AG04449 (cell line): ENCODE measurements at regions not wholly inside any gene's neighbourhood (a gene's known extent, or its start where the extent isn't known, plus 50 kb on each side); places are given as distances from the start of the nearest gene placed in this dataset.

ENCODE experiments used
- CTCF ChIA-PET: fragments of 350-600 bp; formaldehyde crosslinking; extraction: SDS; loops from one replicate; lab custom pipeline; 2021; ENCODE audit warnings: antibody characterized with exemption; lab: Yijun Ruan, JAX
- POLR2A ChIA-PET: fragments of 400-600, 350-600 bp; formaldehyde crosslinking; extraction: SDS; loops from one replicate; lab custom pipeline; 2020; ENCODE audit warnings: antibody characterized with exemption, inconsistent platforms; lab: Yijun Ruan, JAX
- DNase-seq: peaks from one replicate; pipeline ENCODE4 v3.0.0-alpha.2; 2010; ENCODE audit warnings: low read depth, low spot score
- H3K4me3 ChIP-seq: 2 replicates; pipeline ENCODE4 v1.5.1; 2011; ENCODE audit warnings: low read depth, mild to moderate bottlenecking, control low read depth, low read length
- TF ChIP-seq, protein P1 (sequence below): IDR thresholded peaks from one replicate; pipeline ENCODE4 v1.5.1; 2011; ENCODE audit warnings: mild to moderate bottlenecking, moderate library complexity, low read length, control low read depth, inconsistent platforms; ENCODE audit not compliant: insufficient read depth; ENCODE audit errors: missing control alignments

DNA sequence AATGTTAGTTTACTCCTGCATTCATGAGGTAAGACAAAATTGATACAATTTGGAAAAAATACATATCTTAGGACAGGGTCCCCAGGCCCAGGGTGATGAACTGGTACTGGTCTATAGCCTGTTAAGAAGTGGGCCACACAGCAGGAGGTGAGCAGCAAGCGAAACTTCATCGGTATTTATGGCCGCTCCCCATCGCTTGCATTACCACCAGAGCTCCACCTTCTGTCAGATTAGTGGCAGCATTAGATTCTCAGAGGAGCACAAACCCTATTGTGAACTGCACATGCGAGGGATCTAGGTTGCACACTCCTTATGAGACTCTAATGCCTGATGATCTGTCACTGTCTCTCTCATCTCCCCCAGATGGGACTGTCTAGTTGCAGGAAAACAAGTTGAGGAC lies 880.6 kb downstream of the MCTP2 start:
- TF ChIP-seq, protein P1, sequence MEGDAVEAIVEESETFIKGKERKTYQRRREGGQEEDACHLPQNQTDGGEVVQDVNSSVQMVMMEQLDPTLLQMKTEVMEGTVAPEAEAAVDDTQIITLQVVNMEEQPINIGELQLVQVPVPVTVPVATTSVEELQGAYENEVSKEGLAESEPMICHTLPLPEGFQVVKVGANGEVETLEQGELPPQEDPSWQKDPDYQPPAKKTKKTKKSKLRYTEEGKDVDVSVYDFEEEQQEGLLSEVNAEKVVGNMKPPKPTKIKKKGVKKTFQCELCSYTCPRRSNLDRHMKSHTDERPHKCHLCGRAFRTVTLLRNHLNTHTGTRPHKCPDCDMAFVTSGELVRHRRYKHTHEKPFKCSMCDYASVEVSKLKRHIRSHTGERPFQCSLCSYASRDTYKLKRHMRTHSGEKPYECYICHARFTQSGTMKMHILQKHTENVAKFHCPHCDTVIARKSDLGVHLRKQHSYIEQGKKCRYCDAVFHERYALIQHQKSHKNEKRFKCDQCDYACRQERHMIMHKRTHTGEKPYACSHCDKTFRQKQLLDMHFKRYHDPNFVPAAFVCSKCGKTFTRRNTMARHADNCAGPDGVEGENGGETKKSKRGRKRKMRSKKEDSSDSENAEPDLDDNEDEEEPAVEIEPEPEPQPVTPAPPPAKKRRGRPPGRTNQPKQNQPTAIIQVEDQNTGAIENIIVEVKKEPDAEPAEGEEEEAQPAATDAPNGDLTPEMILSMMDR: no peak
- POLR2A ChIA-PET: no interaction called here
- H3K4me3 ChIP-seq: no peak overlapping the region
- CTCF ChIA-PET: no interaction called here
- DNase-seq: no peak

DNA sequence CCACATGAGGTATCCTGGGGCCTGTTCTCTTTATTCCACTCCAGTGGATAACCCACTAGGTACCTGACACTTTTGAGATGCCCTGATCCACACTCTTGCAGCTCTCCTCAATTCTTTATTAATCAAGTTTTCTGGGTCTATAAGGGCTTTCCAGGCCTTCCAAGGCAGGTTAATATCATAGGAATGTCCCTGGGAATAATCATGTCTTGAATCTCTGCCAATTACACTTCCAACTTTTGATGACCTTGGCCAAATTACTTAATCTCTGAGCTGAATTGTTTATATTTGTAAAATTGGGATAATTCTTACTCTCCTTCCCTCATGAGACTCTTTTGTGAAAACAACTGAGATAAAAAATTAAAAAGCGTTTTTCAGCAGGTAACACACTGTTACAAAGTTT lies 881.7 kb downstream of the MCTP2 start:
- CTCF ChIA-PET: no interaction called here
- H3K4me3 ChIP-seq: no peak overlapping the region
- TF ChIP-seq, protein P1: no peak
- no peak for DNase-seq
- POLR2A ChIA-PET: no interaction called here

DNA sequence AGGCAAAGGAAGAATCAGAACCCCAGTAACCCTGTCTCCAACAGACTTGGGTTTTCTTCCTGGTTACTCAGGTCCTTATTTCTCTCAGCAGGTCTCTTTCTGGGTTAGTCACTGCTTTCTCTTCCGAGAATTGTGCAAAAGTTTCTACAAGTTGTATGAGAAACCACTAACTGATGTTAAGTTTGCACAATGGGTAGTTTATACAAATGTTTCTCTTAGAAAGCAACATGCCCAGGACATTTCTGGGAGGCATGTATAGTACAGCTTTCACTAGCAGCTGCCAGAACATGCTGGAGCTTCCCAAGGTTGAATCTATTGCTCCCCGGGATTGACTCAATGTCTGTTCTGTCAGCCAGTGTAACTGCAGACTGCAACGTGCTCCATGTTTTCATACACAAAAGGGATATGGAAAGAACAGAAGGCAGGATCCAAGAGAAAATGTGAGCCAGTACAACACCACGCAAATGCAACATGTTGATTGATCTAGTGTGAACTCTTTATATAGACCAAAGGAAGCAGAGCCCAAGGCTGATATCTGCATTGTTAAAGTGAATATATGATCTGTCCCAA lies 887.8 kb downstream of the MCTP2 start:
- DNase-seq: no peak
- no peak overlapping the region for H3K4me3 ChIP-seq
- ChIA-PET CTCF (no interaction called here), POLR2A (no interaction called here)
- TF ChIP-seq, protein P1: no peak

DNA sequence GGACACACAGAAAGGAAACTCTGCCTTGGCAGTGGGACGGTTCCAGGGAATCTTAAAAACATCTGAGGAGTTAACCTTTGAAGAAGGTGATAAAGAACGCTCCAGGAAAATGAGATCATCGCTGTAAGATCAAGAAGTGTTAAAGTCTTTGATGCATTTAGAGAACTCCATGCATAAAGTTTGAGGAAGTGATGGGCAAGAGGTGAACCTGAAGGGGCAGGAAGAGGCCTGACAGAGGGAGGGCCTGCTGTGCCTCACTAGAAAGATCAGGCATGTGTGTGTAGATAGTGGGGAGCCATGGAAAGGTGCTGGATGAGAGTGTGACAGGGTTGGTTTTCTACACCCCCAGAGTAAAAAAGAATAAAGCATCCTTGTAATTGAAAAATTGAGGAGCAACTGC lies 889.2 kb downstream of the MCTP2 start:
- no peak for DNase-seq
- CTCF ChIA-PET: no interaction called here
- TF ChIP-seq, protein P1: no peak
- POLR2A ChIA-PET: no interaction called here
- no peak overlapping the region for H3K4me3 ChIP-seq

DNA sequence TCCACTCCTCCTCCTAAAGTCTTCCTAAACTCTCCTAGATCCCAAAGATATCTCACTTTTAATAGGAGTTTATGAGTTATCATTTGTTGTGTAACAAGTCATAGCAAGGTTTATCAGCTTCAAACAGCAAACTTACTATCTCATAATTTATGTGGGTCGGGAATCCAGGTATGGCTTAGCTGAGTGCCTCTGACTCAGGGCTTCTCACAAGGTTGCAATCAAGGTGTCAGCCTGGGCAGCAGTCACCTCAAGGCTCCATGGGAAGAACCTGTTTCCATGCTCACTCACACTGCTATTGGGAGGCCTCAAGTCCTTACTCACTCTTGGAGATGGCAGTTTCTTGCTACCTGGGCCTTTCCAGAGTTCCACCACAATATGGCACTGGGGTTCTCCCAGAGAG lies 889.8 kb downstream of the MCTP2 start:
- CTCF ChIA-PET: no interaction called here
- POLR2A ChIA-PET: no interaction called here
- no peak for DNase-seq
- TF ChIP-seq, protein P1: no peak
- no peak overlapping the region for H3K4me3 ChIP-seq

DNA sequence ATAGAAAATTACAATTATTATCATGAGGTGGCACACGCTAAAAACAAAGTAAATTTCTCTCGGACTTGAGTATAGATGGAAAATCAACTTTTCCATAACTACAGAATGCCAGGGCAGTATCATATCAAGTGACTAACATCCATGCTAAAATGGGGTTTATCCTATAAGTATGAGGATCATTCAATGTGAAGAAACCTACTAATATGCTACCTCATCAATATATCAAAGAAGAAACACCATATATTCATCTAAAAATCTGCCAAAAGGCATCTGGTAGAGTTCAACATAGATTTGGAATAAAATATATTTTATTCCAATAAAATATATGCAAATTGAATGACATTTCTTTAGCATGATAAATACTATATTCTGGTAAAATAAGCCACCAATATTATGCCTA lies 894.4 kb downstream of the MCTP2 start:
- CTCF ChIA-PET: no interaction called here
- POLR2A ChIA-PET: no interaction called here
- TF ChIP-seq, protein P1: no peak

More for the DNA sequence above, 894.4 kb downstream of the MCTP2 start:
- H3K4me3 ChIP-seq: no peak overlapping the region
- DNase-seq: no peak
